Astrocyte (in vitro differentiated cells and primary cell): ENCODE measurements at regions not wholly inside any gene's neighbourhood (a gene's known extent, or its start where the extent isn't known, plus 50 kb on each side); places are given as distances from the start of the nearest gene placed in this dataset.

Source experiments
- DNase-seq: peaks from one replicate; pipeline ENCODE4 v3.0.0-alpha.2; 2010; ENCODE audit warnings: low read depth
- FAIRE-seq: peaks from 2 replicates; lab custom pipeline; 2011; peaks lifted over from hg19 to GRCh38; lab: Jason Lieb, UNC
- H2AFZ ChIP-seq: 2 replicates; pipeline ENCODE4 v1.6.0; 2012; ENCODE audit warnings: low read depth, low read length, inconsistent platforms
- H3K27ac ChIP-seq: 2 replicates; pipeline ENCODE4 v1.5.1; 2011; ENCODE audit warnings: low read depth, low read length, inconsistent platforms
- H3K27me3 ChIP-seq: 2 replicates; pipeline ENCODE4 v1.6.0; 2011; ENCODE audit warnings: low read length, inconsistent platforms; ENCODE audit not compliant: insufficient read depth
- H3K36me3 ChIP-seq: 2 replicates; pipeline ENCODE4 v1.5.1; 2011; ENCODE audit warnings: low read length, inconsistent platforms; ENCODE audit not compliant: insufficient read depth
- H3K4me1 ChIP-seq: 2 replicates; pipeline ENCODE4 v1.5.1; 2011; ENCODE audit warnings: low read length, inconsistent platforms; ENCODE audit not compliant: insufficient read depth
- H3K4me2 ChIP-seq: 2 replicates; pipeline ENCODE4 v1.6.0; 2012; ENCODE audit warnings: low read length, inconsistent platforms
- H3K4me3 ChIP-seq: 2 replicates; pipeline ENCODE4 v1.5.1; 2011; ENCODE audit warnings: low read depth, mild to moderate bottlenecking, low read length, inconsistent platforms; ENCODE audit not compliant: insufficient read depth
- H3K79me2 ChIP-seq: 2 replicates; pipeline ENCODE4 v1.6.0; 2012; ENCODE audit warnings: mild to moderate bottlenecking, low read length, inconsistent platforms; ENCODE audit not compliant: insufficient read depth
- H3K9ac ChIP-seq: 2 replicates; pipeline ENCODE4 v1.6.0; 2012; ENCODE audit warnings: mild to moderate bottlenecking, low read length, inconsistent platforms
- H3K9me3 ChIP-seq: 2 replicates; pipeline ENCODE4 v1.5.1; 2012; ENCODE audit warnings: low read depth, mild to moderate bottlenecking, low read length, inconsistent platforms; ENCODE audit not compliant: insufficient read depth
- H4K20me1 ChIP-seq: 2 replicates; pipeline ENCODE4 v1.6.0; 2012; ENCODE audit warnings: low read length, inconsistent platforms; ENCODE audit not compliant: insufficient read depth
- H3K27ac Mint-ChIP-seq: one replicate; pipeline ENCODE4 v1.8.0; 2021; ENCODE audit warnings: mild to moderate bottlenecking, mixed read lengths; ENCODE audit not compliant: unreplicated experiment
- H3K27me3 Mint-ChIP-seq: one replicate; pipeline ENCODE4 v1.8.0; 2021; ENCODE audit warnings: low read depth, mixed read lengths; ENCODE audit not compliant: unreplicated experiment
- H3K36me3 Mint-ChIP-seq: one replicate; pipeline ENCODE4 v1.8.0; 2021; ENCODE audit warnings: low read depth, mixed read lengths; ENCODE audit not compliant: unreplicated experiment
- H3K4me1 Mint-ChIP-seq: one replicate; pipeline ENCODE4 v1.8.0; 2021; ENCODE audit warnings: low read depth, mixed read lengths; ENCODE audit not compliant: unreplicated experiment
- H3K4me3 Mint-ChIP-seq: one replicate; pipeline ENCODE4 v1.8.0; 2021; ENCODE audit warnings: mild to moderate bottlenecking, moderate library complexity, mixed read lengths; ENCODE audit not compliant: unreplicated experiment
- H3K9me3 Mint-ChIP-seq: one replicate; pipeline ENCODE4 v1.8.0; 2021; ENCODE audit warnings: mild to moderate bottlenecking, mixed read lengths; ENCODE audit not compliant: unreplicated experiment
- CTCF ChIP-seq: IDR thresholded peaks from 2 replicates; pipeline ENCODE4 v1.5.1; 2011; ENCODE audit warnings: low read depth, mild to moderate bottlenecking, inconsistent platforms, low read length, moderate library complexity; ENCODE audit not compliant: insufficient read depth
- EZH2 ChIP-seq: IDR thresholded peaks from 2 replicates; pipeline ENCODE4 v1.6.1; 2012; ENCODE audit warnings: mild to moderate bottlenecking, low read length, inconsistent platforms; ENCODE audit not compliant: insufficient read depth

GRCh38 chr5:13063088-13063487 lies 881.4 kb downstream of the DNAH5 start:
- Histone ChIP-seq H3K9me3 (no peaks in the 10 kb centered on the region), H3K9ac (no peak overlapping the region), H3K27ac (no peak overlapping the region), H3K4me1 (no peaks in the 10 kb centered on the region), H3K79me2 (no peaks in the 10 kb centered on the region), H3K27me3 (no peaks in the 10 kb centered on the region), H2AFZ (no peak overlapping the region), H4K20me1 (no peaks in the 10 kb centered on the region), H3K36me3 (no peaks in the 10 kb centered on the region), H3K4me3 (no peak overlapping the region), H3K4me2 (no peak overlapping the region)
- DNase-seq (no peak), FAIRE-seq (no peak)
- no peaks in the 10 kb centered on the region for H3K4me1 Mint-ChIP-seq
- no peak overlapping the region for H3K4me3 Mint-ChIP-seq
- H3K36me3 Mint-ChIP-seq: no peaks in the 10 kb centered on the region
- H3K9me3 Mint-ChIP-seq: no peaks in the 10 kb centered on the region
- TF ChIP-seq EZH2: no peak
- TF ChIP-seq CTCF: no peak
- H3K27me3 Mint-ChIP-seq: no peaks in the 10 kb centered on the region
- H3K27ac Mint-ChIP-seq: no peak overlapping the region

GRCh38 chr5:13045897-13046551 lies 898.5 kb downstream of the DNAH5 start:
- H2AFZ ChIP-seq: no peak overlapping the region
- H3K9me3 Mint-ChIP-seq: peaks cover 6% of the 10 kb centered on the region

More at GRCh38 chr5:13045897-13046551, 898.5 kb downstream of the DNAH5 start:
- Histone ChIP-seq H3K4me3 (no peak overlapping the region), H3K9me3 (no peaks in the 10 kb centered on the region), H3K4me2 (no peak overlapping the region), H3K4me1 (no peaks in the 10 kb centered on the region), H3K9ac (no peak overlapping the region), H3K27me3 (no peaks in the 10 kb centered on the region), H3K79me2 (no peaks in the 10 kb centered on the region), H4K20me1 (no peaks in the 10 kb centered on the region), H3K27ac (no peak overlapping the region), H3K36me3 (no peaks in the 10 kb centered on the region)
- no peak overlapping the region for H3K4me3 Mint-ChIP-seq
- TF ChIP-seq EZH2: no peak
- no peak for TF ChIP-seq CTCF
- H3K36me3 Mint-ChIP-seq: no peaks in the 10 kb centered on the region
- no peak overlapping the region for H3K27ac Mint-ChIP-seq
- no peak for FAIRE-seq
- no peak for DNase-seq
- no peaks in the 10 kb centered on the region for H3K27me3 Mint-ChIP-seq
- no peaks in the 10 kb centered on the region for H3K4me1 Mint-ChIP-seq
